SK-N-SH (cell line): ENCODE measurements at regions not wholly inside any gene's neighbourhood (a gene's known extent, or its start where the extent isn't known, plus 50 kb on each side); places are given as distances from the start of the nearest gene placed in this dataset.

ENCODE experiments used
- EZH2phosphoT487 ChIP-seq: fragments of 200-600 bp; sonication (generic); IDR thresholded peaks from 2 replicates; pipeline ENCODE4 v1.6.1; 2017; ENCODE audit warnings: low read depth, mixed run types, mild to moderate bottlenecking, antibody characterized with exemption, moderate library complexity, borderline replicate concordance
- FOXJ3 ChIP-seq: sonication (generic); formaldehyde crosslinking; IDR thresholded peaks from 2 replicates; pipeline ENCODE4 v1.5.1; 2020; ENCODE audit warnings: mild to moderate bottlenecking, missing genetic modification reagents
- FOXM1 ChIP-seq: IDR thresholded peaks from 2 replicates; pipeline ENCODE4 v1.4.0; 2012; ENCODE audit warnings: low read depth, mild to moderate bottlenecking
- NRF1 ChIP-seq: IDR thresholded peaks from 2 replicates; pipeline ENCODE4 v1.6.1; 2012; ENCODE audit warnings: low read depth, mild to moderate bottlenecking, low read length
- POLR2AphosphoS5 ChIP-seq: IDR thresholded peaks from 2 replicates; pipeline ENCODE4 v1.6.1; 2012; ENCODE audit warnings: low read depth, low read length
- RFX5 ChIP-seq: IDR thresholded peaks from 2 replicates; pipeline ENCODE4 v1.6.1; 2012; ENCODE audit warnings: mild to moderate bottlenecking, improper control_type of control experiment, low read length
- TAF1 ChIP-seq: IDR thresholded peaks from 2 replicates; pipeline ENCODE4 v1.6.1; 2012; ENCODE audit warnings: low read depth, mild to moderate bottlenecking, low read length, moderate library complexity, borderline replicate concordance
- YY1 ChIP-seq: IDR thresholded peaks from 2 replicates; pipeline ENCODE4 v1.4.0; 2012; ENCODE audit warnings: low read depth, mild to moderate bottlenecking
- TF ChIP-seq, protein P1 (sequence below): fragments of 200-600 bp; sonication (generic); IDR thresholded peaks from 2 replicates; pipeline ENCODE4 v1.6.1; 2017; ENCODE audit warnings: antibody characterized with exemption, mild to moderate bottlenecking, moderate library complexity
- TF ChIP-seq, protein P2 (sequence below): IDR thresholded peaks from 2 replicates; pipeline ENCODE4 v1.6.1; 2012; ENCODE audit warnings: mild to moderate bottlenecking, low read depth, low read length, moderate library complexity
- TF ChIP-seq, protein P3 (sequence below): IDR thresholded peaks from 2 replicates; pipeline ENCODE4 v1.4.0; 2012; ENCODE audit warnings: low read depth, borderline replicate concordance
- TF ChIP-seq, protein P4 (sequence below): fragments of 150-350 bp; IDR thresholded peaks from 2 replicates; pipeline ENCODE4 v1.6.1; 2017; ENCODE audit warnings: antibody characterized with exemption, low read length, low read depth, borderline replicate concordance

DNA sequence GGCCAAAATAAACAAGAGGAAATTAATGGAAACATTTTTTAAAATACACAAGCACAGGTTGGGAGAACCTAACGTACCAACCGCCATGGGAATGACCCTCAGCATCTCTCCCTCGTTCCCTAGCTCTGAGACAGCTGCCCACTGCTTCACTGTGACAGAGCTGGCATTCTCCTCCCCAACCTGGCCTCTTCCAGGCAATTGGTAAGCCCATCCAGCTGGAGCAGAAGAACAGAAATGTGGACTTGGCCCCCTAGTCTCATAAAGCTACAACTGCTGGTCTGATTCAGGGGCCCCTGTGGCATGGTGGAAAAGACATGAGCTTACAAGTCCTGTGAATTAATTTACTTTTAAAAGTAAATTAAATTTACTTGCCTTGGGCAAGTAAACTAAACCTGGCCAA, 245.1 kb downstream of the PTTG2 start:
- TF ChIP-seq, protein P1, sequence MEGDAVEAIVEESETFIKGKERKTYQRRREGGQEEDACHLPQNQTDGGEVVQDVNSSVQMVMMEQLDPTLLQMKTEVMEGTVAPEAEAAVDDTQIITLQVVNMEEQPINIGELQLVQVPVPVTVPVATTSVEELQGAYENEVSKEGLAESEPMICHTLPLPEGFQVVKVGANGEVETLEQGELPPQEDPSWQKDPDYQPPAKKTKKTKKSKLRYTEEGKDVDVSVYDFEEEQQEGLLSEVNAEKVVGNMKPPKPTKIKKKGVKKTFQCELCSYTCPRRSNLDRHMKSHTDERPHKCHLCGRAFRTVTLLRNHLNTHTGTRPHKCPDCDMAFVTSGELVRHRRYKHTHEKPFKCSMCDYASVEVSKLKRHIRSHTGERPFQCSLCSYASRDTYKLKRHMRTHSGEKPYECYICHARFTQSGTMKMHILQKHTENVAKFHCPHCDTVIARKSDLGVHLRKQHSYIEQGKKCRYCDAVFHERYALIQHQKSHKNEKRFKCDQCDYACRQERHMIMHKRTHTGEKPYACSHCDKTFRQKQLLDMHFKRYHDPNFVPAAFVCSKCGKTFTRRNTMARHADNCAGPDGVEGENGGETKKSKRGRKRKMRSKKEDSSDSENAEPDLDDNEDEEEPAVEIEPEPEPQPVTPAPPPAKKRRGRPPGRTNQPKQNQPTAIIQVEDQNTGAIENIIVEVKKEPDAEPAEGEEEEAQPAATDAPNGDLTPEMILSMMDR = no peak
- TF ChIP-seq, protein P2, sequence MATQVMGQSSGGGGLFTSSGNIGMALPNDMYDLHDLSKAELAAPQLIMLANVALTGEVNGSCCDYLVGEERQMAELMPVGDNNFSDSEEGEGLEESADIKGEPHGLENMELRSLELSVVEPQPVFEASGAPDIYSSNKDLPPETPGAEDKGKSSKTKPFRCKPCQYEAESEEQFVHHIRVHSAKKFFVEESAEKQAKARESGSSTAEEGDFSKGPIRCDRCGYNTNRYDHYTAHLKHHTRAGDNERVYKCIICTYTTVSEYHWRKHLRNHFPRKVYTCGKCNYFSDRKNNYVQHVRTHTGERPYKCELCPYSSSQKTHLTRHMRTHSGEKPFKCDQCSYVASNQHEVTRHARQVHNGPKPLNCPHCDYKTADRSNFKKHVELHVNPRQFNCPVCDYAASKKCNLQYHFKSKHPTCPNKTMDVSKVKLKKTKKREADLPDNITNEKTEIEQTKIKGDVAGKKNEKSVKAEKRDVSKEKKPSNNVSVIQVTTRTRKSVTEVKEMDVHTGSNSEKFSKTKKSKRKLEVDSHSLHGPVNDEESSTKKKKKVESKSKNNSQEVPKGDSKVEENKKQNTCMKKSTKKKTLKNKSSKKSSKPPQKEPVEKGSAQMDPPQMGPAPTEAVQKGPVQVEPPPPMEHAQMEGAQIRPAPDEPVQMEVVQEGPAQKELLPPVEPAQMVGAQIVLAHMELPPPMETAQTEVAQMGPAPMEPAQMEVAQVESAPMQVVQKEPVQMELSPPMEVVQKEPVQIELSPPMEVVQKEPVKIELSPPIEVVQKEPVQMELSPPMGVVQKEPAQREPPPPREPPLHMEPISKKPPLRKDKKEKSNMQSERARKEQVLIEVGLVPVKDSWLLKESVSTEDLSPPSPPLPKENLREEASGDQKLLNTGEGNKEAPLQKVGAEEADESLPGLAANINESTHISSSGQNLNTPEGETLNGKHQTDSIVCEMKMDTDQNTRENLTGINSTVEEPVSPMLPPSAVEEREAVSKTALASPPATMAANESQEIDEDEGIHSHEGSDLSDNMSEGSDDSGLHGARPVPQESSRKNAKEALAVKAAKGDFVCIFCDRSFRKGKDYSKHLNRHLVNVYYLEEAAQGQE = no peak
- TF ChIP-seq, protein P3, sequence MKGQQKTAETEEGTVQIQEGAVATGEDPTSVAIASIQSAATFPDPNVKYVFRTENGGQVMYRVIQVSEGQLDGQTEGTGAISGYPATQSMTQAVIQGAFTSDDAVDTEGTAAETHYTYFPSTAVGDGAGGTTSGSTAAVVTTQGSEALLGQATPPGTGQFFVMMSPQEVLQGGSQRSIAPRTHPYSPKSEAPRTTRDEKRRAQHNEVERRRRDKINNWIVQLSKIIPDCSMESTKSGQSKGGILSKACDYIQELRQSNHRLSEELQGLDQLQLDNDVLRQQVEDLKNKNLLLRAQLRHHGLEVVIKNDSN = no peak
- no peak for TF ChIP-seq TAF1
- no peak for TF ChIP-seq FOXM1
- no peak for TF ChIP-seq NRF1
- no peak for TF ChIP-seq FOXJ3 (CRISPR knock-in tag)
- TF ChIP-seq, protein P4, sequence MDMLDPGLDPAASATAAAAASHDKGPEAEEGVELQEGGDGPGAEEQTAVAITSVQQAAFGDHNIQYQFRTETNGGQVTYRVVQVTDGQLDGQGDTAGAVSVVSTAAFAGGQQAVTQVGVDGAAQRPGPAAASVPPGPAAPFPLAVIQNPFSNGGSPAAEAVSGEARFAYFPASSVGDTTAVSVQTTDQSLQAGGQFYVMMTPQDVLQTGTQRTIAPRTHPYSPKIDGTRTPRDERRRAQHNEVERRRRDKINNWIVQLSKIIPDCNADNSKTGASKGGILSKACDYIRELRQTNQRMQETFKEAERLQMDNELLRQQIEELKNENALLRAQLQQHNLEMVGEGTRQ = no peak
- no peak for TF ChIP-seq RFX5
- no peak for TF ChIP-seq YY1
- no peak for TF ChIP-seq EZH2phosphoT487
- no peak for TF ChIP-seq POLR2AphosphoS5
